Vagina (tissue), 2 donors: ENCODE measurements at regions not wholly inside any gene's neighbourhood (a gene's known extent, or its start where the extent isn't known, plus 50 kb on each side); places are given as distances from the start of the nearest gene placed in this dataset.

ENCODE experiments used
- POLR2A ChIP-seq, 2 donors: fragments of 450-650 bp; IDR thresholded peaks; one replicate each; pipeline ENCODE4 v1.6.1; 2017; ENCODE audit warnings: antibody characterized with exemption in 2 of 2, mild to moderate bottlenecking in 2 of 2, moderate library complexity in 2 of 2
- TF ChIP-seq, protein P1 (sequence below), 3 experiments: fragments of 450-650 bp in 2 of 3; fragments of 200-600 bp in 1 of 3; sonication (generic) in 1 of 3; IDR thresholded peaks; one replicate each; pipeline ENCODE4 v1.5.1; 2017 to 2019; ENCODE audit warnings: antibody characterized with exemption in 3 of 3, mild to moderate bottlenecking in 2 of 3, moderate library complexity in 2 of 3

DNA sequence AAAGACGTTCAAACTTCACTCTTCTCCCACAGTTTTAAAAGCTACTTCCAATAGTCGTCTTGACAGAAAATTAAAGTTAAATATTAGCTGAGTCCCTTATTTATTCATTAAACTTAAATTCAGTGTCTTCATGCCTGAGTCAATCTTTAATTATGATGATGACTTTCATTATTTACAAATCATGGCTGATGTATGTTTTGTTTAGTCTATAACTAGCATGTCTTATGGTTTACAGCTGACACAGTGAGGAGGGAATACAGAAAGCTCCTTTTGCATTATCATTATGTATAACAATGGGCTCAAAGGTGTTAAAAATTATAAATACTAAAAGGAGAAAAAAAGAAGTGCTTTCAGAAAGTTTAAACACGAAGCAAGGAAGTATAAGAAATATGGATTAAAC lies 1333.1 kb downstream of the CDH8 start:
- TF ChIP-seq, protein P1, sequence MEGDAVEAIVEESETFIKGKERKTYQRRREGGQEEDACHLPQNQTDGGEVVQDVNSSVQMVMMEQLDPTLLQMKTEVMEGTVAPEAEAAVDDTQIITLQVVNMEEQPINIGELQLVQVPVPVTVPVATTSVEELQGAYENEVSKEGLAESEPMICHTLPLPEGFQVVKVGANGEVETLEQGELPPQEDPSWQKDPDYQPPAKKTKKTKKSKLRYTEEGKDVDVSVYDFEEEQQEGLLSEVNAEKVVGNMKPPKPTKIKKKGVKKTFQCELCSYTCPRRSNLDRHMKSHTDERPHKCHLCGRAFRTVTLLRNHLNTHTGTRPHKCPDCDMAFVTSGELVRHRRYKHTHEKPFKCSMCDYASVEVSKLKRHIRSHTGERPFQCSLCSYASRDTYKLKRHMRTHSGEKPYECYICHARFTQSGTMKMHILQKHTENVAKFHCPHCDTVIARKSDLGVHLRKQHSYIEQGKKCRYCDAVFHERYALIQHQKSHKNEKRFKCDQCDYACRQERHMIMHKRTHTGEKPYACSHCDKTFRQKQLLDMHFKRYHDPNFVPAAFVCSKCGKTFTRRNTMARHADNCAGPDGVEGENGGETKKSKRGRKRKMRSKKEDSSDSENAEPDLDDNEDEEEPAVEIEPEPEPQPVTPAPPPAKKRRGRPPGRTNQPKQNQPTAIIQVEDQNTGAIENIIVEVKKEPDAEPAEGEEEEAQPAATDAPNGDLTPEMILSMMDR (IDR thresholded peaks at IDR 0.05), result no peak
- no peak for TF ChIP-seq POLR2A (IDR thresholded peaks at IDR 0.05)
